ENCODE measurements at regions not wholly inside any gene's neighbourhood (a gene's known extent, or its start where the extent isn't known, plus 50 kb on each side); places are given as distances from the start of the nearest gene placed in this dataset.

DNA sequence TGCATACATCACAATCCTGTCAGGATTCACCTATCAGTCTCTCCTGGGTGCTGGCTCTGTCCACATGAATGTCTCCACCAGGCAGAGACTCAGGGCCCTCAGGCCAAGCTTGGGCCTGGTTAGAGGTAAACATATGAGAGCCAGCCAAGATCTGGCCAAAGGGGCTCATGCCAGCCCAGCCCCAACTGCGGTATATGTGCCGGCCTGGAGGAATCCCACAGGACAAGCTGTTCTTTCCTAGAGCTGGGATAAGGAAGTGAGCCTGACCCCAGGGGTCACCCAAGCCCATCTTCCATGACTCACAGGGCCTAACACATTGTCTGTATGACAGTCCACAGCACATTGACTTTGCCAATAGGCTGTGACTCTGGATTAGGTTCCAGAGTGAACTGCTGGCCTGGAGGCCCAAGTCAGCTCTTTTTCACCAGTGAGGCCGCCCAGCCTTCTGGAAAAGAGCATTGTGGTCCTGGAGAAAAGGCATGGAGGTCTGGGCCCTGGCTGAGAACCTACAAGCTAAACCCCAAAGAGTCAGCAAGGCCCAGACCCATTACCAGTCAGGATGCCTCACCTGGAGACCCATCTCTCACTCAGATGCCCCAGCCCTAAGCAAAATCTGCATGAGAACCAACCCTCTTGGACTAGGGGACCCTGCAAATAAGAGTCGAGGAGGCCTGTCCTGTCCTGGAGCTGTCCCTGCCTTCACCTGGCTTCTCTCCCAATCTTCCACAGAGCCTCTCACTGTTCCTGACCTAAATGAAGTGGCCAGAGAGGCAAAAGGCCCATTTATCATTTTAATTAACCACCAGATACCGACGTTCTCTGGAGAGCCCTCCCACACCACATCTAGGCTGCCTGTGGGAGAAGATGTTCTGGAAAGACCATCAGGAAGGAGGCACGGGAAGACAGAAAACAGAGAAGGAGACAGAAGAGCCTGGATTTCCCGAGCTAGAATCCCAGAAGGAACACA, 120.9 kb upstream of the PKDCC start:
- DNase-seq (ENCODE audit: low spot score), result no peak
- in situ Hi-C loops (cut with MboI; ENCODE audit: low sequenced_read_pairs, unreplicated experiment), result no loop called here
- TF ChIP-seq, protein P1, sequence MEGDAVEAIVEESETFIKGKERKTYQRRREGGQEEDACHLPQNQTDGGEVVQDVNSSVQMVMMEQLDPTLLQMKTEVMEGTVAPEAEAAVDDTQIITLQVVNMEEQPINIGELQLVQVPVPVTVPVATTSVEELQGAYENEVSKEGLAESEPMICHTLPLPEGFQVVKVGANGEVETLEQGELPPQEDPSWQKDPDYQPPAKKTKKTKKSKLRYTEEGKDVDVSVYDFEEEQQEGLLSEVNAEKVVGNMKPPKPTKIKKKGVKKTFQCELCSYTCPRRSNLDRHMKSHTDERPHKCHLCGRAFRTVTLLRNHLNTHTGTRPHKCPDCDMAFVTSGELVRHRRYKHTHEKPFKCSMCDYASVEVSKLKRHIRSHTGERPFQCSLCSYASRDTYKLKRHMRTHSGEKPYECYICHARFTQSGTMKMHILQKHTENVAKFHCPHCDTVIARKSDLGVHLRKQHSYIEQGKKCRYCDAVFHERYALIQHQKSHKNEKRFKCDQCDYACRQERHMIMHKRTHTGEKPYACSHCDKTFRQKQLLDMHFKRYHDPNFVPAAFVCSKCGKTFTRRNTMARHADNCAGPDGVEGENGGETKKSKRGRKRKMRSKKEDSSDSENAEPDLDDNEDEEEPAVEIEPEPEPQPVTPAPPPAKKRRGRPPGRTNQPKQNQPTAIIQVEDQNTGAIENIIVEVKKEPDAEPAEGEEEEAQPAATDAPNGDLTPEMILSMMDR (IDR thresholded peaks at IDR 0.05; ENCODE audit: borderline replicate concordance, control extremely low read depth, extremely low read depth, insufficient read depth, missing control alignments), result no peak

DNA sequence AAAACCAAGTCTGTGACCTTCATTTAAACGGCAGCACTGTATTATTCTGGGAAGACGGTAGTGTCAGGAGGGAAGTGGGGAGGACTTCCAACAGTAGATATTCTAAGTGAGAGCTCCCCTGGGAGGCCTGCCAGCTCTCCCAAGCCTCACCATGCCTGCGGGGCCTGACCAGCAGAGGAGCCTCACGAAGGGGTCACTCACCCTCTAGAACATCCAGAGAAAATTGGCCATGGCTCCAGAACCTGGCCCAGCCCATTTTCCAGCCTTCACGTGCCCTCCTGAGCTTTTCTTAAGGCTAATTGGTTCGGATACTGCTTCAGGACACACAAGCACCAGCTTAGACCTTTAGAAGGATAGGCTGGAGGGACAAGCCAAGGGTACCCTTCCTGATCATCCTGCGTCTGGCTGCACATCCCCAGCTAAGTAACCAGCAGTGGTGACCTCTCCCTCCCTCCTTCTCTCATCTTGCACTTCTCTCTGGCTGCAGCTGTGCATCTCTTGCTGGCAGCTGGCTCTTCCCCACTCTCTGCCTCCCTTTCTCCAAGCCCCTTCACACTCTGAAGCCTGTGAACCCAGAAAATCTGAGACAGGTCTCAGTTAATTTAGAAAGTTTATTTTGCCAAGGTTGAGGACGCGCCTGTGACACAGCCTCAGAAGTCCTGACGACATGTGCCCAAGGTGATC, 120.1 kb upstream of the PKDCC start:
- TF ChIP-seq, protein P1 (IDR thresholded peaks at IDR 0.05; ENCODE audit: borderline replicate concordance, control extremely low read depth, extremely low read depth, insufficient read depth, missing control alignments), result no peak
- no peak for DNase-seq (ENCODE audit: low spot score)
- in situ Hi-C loops (cut with MboI; ENCODE audit: low sequenced_read_pairs, unreplicated experiment), result no loop called here

GRCh38 chr2:41928526-41928925, 119.3 kb upstream of the PKDCC start:
- DNase-seq (ENCODE audit: low spot score), result no peak
- TF ChIP-seq, protein P1 (IDR thresholded peaks at IDR 0.05; ENCODE audit: borderline replicate concordance, control extremely low read depth, extremely low read depth, insufficient read depth, missing control alignments), result no peak

GRCh38 chr2:41930807-41931566, 116.8 kb upstream of the PKDCC start:
- DNase-seq (ENCODE audit: low spot score), result no peak
- in situ Hi-C loops (cut with MboI; ENCODE audit: low sequenced_read_pairs, unreplicated experiment), result no loop called here
- TF ChIP-seq, protein P1 (IDR thresholded peaks at IDR 0.05; ENCODE audit: borderline replicate concordance, control extremely low read depth, extremely low read depth, insufficient read depth, missing control alignments), result no peak

More at GRCh38 chr2:41928526-41928925, 119.3 kb upstream of the PKDCC start:
- in situ Hi-C loops (cut with MboI; ENCODE audit: low sequenced_read_pairs, unreplicated experiment), result no loop called here

GRCh38 chr2:41932241-41933045, 115.4 kb upstream of the PKDCC start:
- no peak for DNase-seq (ENCODE audit: low spot score)
- in situ Hi-C loops (cut with MboI; ENCODE audit: low sequenced_read_pairs, unreplicated experiment), result no loop called here
- TF ChIP-seq, protein P1 (IDR thresholded peaks at IDR 0.05; ENCODE audit: borderline replicate concordance, control extremely low read depth, extremely low read depth, insufficient read depth, missing control alignments), result no peak

Measured in GM13976 (cell line).